CD4-positive, alpha-beta T cell treated with Interleukin-21 for 1 hour (primary cell): ENCODE measurements at regions not wholly inside any gene's neighbourhood (a gene's known extent, or its start where the extent isn't known, plus 50 kb on each side); places are given as distances from the start of the nearest gene placed in this dataset.
"Not testable (repeated sequence)": the region's sequence is repeated elsewhere in the genome, so short reads cannot be mapped to it uniquely, and the experiment has no call there.

Experiments used
- DNase-seq: peaks from one replicate; pipeline ENCODE4 v3.0.0-alpha.2; 2020

GRCh38 chr21:33121715-33122475 is 52.0 kb downstream of the OLIG1 start:
- DNase-seq, result peak; percentile 21

DNA sequence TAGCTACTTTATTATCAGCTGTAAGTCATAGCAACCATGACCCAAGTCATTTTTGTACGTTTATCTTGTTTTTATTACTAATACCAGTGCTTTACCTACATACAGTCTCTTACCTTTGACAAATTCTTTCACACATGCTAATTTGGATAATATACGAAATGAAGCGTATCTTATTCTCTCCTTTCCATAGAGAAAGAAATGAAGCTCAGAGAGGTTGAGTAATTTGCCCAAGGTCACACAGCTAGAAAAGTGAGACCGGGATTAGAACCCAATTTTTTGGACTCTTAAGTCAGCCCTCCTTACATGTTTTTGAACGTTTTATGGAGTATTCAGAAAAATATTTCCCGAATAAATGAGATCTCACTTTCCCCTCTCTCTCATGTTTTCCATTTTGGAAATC is 52.6 kb downstream of the OLIG1 start:
- no peak for DNase-seq

GRCh38 chr21:33123374-33124123 is 53.6 kb downstream of the OLIG1 start:
- DNase-seq, result no peak

DNA sequence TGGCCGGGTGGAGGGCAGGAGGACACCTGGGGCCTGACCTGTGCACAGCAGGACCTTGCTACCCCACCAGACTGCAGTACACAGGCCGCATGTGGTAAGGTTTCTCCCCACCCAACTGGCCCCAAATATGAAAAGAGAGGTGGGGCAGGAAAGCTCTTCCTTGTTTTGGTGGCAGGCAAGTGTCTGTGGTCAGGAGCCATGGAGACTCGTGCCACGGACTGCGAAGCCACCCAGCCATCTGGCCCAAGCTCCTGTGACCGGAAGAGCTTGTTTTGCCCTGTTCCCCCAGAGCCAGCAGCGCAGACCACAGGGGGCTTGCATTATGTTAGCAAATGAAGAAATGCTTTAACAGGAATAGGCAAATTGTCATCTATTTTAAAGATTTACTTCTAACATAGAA is 54.9 kb downstream of the OLIG1 start:
- DNase-seq, result no peak

DNA sequence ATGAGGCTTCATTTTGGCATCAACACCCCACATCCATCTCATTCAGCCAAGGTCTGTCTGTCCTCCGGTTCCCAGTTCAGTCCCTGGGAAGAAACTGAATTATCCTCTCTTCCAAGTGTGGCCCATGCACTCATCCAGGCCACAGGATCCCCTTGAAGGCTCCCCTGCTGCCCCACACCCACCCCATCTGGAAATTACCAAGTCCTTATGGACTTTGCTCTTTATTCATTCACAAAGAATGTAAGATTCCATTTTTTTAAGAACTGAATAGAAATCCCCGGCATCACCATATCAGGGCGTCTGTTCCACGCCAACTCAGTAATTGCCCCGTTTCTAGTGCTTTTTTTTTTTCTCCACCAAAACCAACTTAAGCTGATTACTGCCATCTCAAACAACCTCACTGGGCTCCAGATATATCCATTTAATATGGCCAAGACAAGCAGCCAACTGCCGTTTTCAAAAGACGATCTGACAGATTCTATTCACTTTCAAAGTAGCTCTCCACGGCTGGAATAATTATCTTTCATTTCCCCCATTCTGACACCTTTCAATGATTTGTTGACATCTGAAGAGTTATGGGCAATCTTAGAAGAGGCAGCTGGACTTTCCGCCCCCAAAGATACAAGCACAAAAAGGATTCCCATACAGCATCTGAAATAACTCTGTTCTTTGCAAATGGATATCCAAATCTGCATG is 55.9 kb downstream of the OLIG1 start:
- no peak for DNase-seq

GRCh38 chr21:33126569-33126968 is 56.6 kb downstream of the OLIG1 start:
- no peak for DNase-seq

DNA sequence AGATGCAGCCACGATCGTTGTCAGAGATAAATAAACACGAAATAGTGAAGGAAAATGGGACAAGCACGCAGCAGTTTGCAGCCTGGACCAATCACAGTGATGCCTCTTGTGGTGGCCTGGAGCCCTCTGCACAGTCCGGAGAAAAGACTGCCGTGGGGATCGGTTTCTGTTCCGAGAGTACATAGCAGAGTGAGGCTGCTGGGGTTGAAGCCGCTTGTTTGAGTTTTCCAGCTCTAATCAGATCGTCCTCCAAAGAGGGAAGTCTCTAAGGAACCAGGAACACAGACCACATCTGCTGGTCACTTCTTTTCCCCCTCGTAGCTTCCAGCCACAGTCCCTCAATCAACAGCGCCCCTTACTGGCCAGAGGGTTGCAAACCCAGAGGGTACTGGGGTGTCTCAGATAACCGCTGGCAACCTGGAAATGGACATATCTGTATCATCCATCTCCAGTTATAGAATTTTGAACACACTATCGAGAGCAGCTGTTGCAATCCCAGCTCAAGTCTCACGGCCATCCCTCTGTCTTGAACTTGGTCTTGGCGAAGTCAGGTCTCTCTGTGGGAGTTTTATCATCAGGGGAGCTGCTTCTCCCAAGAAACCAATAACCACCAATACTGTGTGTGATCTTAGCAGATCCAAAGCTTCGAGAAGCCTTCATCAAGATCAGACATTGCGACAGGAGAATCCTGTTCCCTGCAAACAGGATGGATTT is 57.4 kb downstream of the OLIG1 start:
- peak; percentile 63 for DNase-seq

DNA sequence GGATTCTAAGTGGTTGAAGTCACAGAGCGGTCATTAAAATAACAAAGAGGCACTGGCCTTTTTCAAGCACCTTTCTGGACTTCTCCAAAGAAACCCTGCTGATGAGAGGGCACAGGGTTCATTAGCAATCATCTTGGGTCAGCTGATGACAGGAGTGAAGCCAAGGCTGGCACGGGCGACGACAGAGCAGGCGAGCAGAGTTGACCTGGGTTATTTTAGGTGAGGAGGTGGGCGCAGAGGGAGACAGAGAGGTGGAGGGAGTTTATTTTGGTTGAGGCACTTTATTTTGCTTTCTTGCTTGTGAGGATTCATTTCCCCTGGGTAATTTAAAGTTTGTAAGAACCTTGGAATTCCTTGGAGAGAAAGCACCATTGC is 57.9 kb downstream of the OLIG1 start:
- DNase-seq, result no peak

DNA sequence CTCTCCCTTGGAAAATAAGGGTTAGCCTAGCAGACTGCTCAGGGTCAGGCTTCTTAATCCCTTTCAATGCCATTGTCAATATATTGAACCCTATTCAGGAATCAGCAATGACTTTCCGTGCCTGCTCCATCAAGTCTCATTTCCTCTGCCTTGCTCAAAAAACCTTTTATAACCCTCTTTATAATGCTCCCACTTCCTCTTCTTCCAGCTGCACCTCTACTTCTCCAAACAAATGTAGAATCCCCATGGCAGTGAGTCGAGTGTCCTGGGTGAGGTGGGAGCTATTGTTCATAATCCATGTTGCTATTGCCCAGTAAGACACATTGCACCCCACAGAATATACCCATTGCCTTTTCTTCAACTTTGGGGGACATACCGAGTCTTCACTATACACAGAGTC is 58.6 kb downstream of the OLIG1 start:
- DNase-seq, result no peak

- peak; percentile 19 for DNase-seq
Measured at GRCh38 chr21:33132054-33132453, 62.1 kb downstream of the OLIG1 start.

GRCh38 chr21:33133892-33134291 is 64.0 kb downstream of the OLIG1 start:
- no peak for DNase-seq

DNA sequence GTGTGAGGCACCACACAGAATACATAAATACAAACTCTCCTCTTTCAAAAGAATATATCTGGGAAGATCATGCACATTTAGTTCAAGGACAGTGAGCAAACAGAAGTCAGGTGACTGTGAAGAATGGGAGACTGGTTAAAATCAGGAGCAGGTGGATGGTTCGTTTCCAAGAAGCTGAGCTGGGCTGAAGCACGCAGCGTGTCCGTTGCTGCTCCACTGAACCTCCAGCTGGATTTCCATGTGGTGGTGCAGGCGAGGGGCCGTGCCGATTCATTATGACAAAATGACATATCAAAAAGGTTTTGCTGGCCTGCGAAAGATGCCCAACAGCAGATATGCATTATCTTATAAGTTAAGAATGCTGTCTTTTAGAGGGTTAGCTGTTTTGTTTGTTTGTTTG is 66.0 kb downstream of the OLIG1 start:
- DNase-seq, result no peak

GRCh38 chr21:33136847-33137502 is 67.0 kb downstream of the OLIG1 start:
- no peak for DNase-seq

DNA sequence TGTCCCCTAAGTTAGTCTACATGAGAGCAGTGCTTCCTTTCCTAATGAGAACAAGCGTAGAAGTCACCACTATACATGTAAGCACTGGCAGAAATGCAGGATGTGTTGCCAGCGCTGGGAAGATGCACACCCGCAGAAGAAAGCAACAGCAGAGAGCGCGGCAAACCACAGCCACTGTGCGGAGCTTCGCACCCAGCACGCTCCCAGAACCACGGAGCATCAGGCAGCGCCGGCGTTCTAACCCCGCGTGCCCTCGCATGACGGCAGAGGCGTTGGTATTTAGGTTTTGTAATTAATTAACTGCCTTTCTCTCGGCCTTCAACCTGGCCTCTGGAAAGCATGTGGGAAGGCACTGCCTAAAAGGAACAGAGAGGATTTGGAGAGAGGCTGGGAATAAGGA is 69.1 kb downstream of the OLIG1 start:
- no peak for DNase-seq

GRCh38 chr21:33140288-33140687 is 70.3 kb downstream of the OLIG1 start:
- no peak for DNase-seq

DNA sequence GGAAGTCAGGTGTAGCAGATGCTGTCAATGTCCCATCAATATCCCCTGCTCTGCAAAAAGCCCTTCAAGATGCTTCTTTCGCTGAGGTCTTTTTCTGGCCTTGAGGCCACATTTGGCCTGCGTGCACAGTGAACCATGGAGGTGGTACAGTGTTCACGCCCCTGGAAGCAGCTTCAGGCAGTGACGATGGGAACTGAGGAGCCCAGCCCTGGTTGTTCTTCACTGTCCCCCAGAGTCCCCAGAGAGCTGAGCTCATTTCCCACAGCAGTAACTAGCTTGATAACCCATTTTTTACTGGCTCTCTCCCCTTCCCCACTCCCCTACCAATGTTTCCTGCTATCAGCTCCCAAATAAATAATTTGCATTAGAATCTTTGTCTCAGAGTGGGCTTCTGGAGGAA is 76.5 kb downstream of the OLIG1 start:
- no peak for DNase-seq

GRCh38 chr21:33149181-33149580 is 79.2 kb downstream of the OLIG1 start:
- DNase-seq, result no peak

DNA sequence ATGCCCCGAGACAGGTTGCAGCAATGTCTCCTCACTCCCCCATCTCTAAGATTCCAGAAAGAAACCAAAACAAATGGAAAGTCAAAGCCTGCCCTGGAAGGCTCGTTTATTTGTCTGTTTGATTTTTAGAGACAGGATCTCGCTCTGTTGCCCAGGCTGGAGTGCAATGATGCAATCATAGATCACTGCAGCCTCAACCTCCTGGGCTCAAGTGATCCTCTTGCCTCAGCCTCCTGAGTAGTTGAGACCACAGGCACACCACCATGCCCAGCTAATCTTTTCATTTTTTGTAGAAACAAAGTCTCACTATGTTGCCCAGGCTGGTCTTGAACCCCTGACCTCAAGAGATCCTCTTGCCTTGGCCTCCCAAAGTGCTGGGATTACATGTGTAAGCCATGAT is 78.8 kb upstream of the IFNAR2 start:
- DNase-seq, result not testable (repeated sequence)

- DNase-seq, result no peak
Measured at GRCh38 chr21:33151941-33152731, 77.6 kb upstream of the IFNAR2 start.

DNA sequence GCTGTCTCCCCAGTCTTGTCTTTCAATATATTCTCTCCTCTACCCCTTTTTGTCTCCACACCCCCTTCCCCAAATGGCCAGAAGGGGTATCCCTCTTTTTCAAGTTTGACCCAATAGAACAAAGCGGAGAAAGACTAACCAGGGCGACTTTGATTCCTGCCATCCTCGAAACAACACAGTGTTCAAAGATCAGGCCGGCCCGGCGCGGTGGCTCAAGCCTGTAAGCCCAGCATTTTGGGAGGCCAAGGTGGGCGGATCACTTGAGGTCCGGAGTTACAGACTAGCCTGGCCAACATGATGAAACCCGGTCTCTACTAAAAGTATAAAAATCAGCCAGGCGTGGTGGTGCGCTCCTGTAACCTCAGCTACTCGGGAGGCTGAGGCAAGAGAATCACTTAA is 77.0 kb upstream of the IFNAR2 start:
- no peak for DNase-seq

GRCh38 chr21:33155005-33155404 is 74.7 kb upstream of the IFNAR2 start:
- no peak for DNase-seq

DNA sequence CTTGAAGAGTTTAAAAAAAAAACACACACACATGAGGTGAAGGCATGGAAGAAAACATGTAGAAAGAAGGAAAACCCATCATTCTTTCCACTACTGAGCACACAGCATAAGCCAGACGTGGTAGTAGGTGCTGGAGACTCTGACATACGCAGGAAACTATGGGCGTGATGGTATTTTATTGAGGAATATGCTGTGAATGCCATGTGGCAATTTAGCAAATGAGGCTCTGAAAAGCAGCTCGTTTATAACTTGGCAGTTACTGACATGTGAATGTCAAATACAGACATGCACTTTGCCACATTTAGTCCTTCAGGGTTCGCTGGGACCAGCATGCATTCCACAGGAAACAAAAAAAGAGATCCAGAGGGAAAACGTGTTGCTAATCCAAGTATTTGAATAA is 74.3 kb upstream of the IFNAR2 start:
- DNase-seq, result no peak
